GM23338 (cell line): ENCODE measurements at regions not wholly inside any gene's neighbourhood (a gene's known extent, or its start where the extent isn't known, plus 50 kb on each side); places are given as distances from the start of the nearest gene placed in this dataset.

ENCODE experiments used
- ATAC-seq: fragments of 200-7000 bp; cut with Tn5 transposase; 3 replicates; pipeline ENCODE4 v1.9.1; 2020
- DNase-seq: peaks from one replicate; pipeline ENCODE4 v3.0.0-alpha.2; 2015; ENCODE audit warnings: low spot score
- H2AFZ ChIP-seq: fragments of 200-600 bp; sonication (generic); 2 replicates; pipeline ENCODE4 v1.8.0; 2016; ENCODE audit warnings: antibody characterized with exemption, mild to moderate bottlenecking, moderate library complexity
- H3F3A ChIP-seq: fragments of 200-600 bp; sonication (generic); replicated peaks from 2 replicates; pipeline ENCODE4 v1.8.0; 2017; ENCODE audit warnings: antibody characterized with exemption, mixed run types, low read depth
- H3K27ac ChIP-seq: fragments of 200-600 bp; sonication (generic); 2 replicates; pipeline ENCODE4 v1.6.1; 2016; ENCODE audit warnings: low read depth
- H3K27me3 ChIP-seq: fragments of 200-600 bp; sonication (generic); 2 replicates; pipeline ENCODE4 v1.8.0; 2016; ENCODE audit warnings: mild to moderate bottlenecking, mixed run types, moderate library complexity; ENCODE audit not compliant: insufficient read depth
- H3K36me3 ChIP-seq: fragments of 200-600 bp; sonication (generic); 2 replicates; pipeline ENCODE4 v1.8.0; 2016; ENCODE audit warnings: mild to moderate bottlenecking; ENCODE audit not compliant: insufficient read depth
- H3K4me1 ChIP-seq: fragments of 200-600 bp; sonication (generic); 2 replicates; pipeline ENCODE4 v1.8.0; 2016; ENCODE audit warnings: mild to moderate bottlenecking, moderate library complexity; ENCODE audit not compliant: insufficient read depth
- H3K4me2 ChIP-seq: fragments of 200-600 bp; sonication (generic); 2 replicates; pipeline ENCODE4 v1.7.1; 2017; ENCODE audit warnings: mixed run types
- H3K4me3 ChIP-seq: fragments of 200-600 bp; sonication (generic); 2 replicates; pipeline ENCODE4 v1.6.1; 2016; ENCODE audit warnings: mixed run types
- H3K79me2 ChIP-seq: fragments of 200-600 bp; sonication (generic); replicated peaks from 2 replicates; pipeline ENCODE4 v1.8.0; 2017; ENCODE audit warnings: mild to moderate bottlenecking; ENCODE audit not compliant: insufficient read depth
- H3K9me2 ChIP-seq: fragments of 200-600 bp; sonication (generic); 2 replicates; pipeline ENCODE4 v1.8.0; 2017; ENCODE audit not compliant: insufficient read depth
- H4K20me1 ChIP-seq: fragments of 200-600 bp; sonication (generic); replicated peaks from 2 replicates; pipeline ENCODE4 v1.8.0; 2017; ENCODE audit warnings: mild to moderate bottlenecking; ENCODE audit not compliant: insufficient read depth
- H3K27ac Mint-ChIP-seq: 2 replicates; pipeline ENCODE4 v1.8.0; 2020; ENCODE audit warnings: inconsistent platforms, mild to moderate bottlenecking, moderate library complexity, mixed read lengths
- H3K27me3 Mint-ChIP-seq: 3 replicates; pipeline ENCODE4 v1.8.0; 2022; ENCODE audit warnings: low read depth, mild to moderate bottlenecking, moderate library complexity, mixed read lengths, inconsistent platforms; ENCODE audit not compliant: insufficient read depth, poor library complexity
- H3K36me3 Mint-ChIP-seq: 3 replicates; pipeline ENCODE4 v1.8.0; 2021; ENCODE audit warnings: low read depth, mild to moderate bottlenecking, inconsistent platforms, moderate library complexity, mixed read lengths
- H3K4me1 Mint-ChIP-seq: 3 replicates; pipeline ENCODE4 v1.8.0; 2020; ENCODE audit warnings: mild to moderate bottlenecking, inconsistent platforms, mixed read lengths
- H3K4me3 Mint-ChIP-seq: 3 replicates; pipeline ENCODE4 v1.8.0; 2021; ENCODE audit warnings: moderate library complexity, mild to moderate bottlenecking, inconsistent platforms, mixed read lengths
- H3K9me3 Mint-ChIP-seq: 3 replicates; pipeline ENCODE4 v1.8.0; 2020; ENCODE audit warnings: moderate library complexity, mild to moderate bottlenecking, inconsistent platforms, mixed read lengths
- CREB1 ChIP-seq: fragments of 250-450 bp; sonication (Bioruptor Pico); IDR thresholded peaks from 2 replicates; pipeline ENCODE4 v1.5.0; 2020; ENCODE audit warnings: low read depth, mild to moderate bottlenecking, moderate library complexity
- CTCF ChIP-seq, 2 experiments: fragments of 200-600 bp in 1 of 2; sonication (generic) in 1 of 2; conservative IDR thresholded peaks; 2 replicates each; pipeline versions ENCODE4 v1.5.1 to v1.6.1; 2016 to 2017; ENCODE audit warnings: antibody characterized with exemption in 2 of 2, low read depth in 2 of 2, mild to moderate bottlenecking in 2 of 2, moderate library complexity in 1 of 2
- ETS1 ChIP-seq: IDR thresholded peaks from 2 replicates; pipeline ENCODE4 v1.6.1; 2016; ENCODE audit warnings: antibody characterized with exemption
- EZH2 ChIP-seq: fragments of 200-600 bp; sonication (generic); IDR thresholded peaks from one replicate; pipeline ENCODE4 v1.8.0; 2017; ENCODE audit warnings: antibody characterized with exemption, mild to moderate bottlenecking, low read depth; ENCODE audit not compliant: unreplicated experiment
- EZH2phosphoT487 ChIP-seq: fragments of 200-600 bp; sonication (generic); IDR thresholded peaks from one replicate; pipeline ENCODE4 v1.8.1; 2018; ENCODE audit warnings: antibody characterized with exemption; ENCODE audit not compliant: unreplicated experiment
- JUNB ChIP-seq: IDR thresholded peaks from one replicate; pipeline ENCODE4 v1.6.1; 2016; ENCODE audit warnings: antibody characterized with exemption; ENCODE audit not compliant: unreplicated experiment
- NANOG ChIP-seq: IDR thresholded peaks from 2 replicates; pipeline ENCODE4 v1.6.1; 2016; ENCODE audit warnings: antibody characterized with exemption, borderline replicate concordance
- POLR2AphosphoS5 ChIP-seq: IDR thresholded peaks from 2 replicates; pipeline ENCODE4 v1.6.1; 2016; ENCODE audit warnings: antibody characterized with exemption, low read depth
- REST ChIP-seq: IDR thresholded peaks from one replicate; pipeline ENCODE4 v1.6.1; 2018; ENCODE audit warnings: antibody characterized with exemption; ENCODE audit not compliant: unreplicated experiment
- STAT1 ChIP-seq: IDR thresholded peaks from one replicate; pipeline ENCODE4 v1.6.1; 2016; ENCODE audit warnings: antibody characterized with exemption; ENCODE audit not compliant: unreplicated experiment
- ZNF114 ChIP-seq: fragments of 250-450 bp; sonication (Bioruptor Pico); IDR thresholded peaks from 2 replicates; pipeline ENCODE4 v1.5.0; 2020; ENCODE audit warnings: mild to moderate bottlenecking, moderate library complexity
- ZNF331 ChIP-seq: fragments of 250-450 bp; sonication (Bioruptor Pico); IDR thresholded peaks from 2 replicates; pipeline ENCODE4 v1.5.0; 2020; ENCODE audit warnings: low read depth, mild to moderate bottlenecking, moderate library complexity
- ZNF462 ChIP-seq: fragments of 250-450 bp; sonication (Bioruptor Pico); IDR thresholded peaks from 2 replicates; pipeline ENCODE4 v1.5.0; 2020; ENCODE audit warnings: mild to moderate bottlenecking, moderate library complexity

- H3K27ac Mint-ChIP-seq: no peak overlapping the region
- no peaks in the 10 kb centered on the region for H3K36me3 Mint-ChIP-seq
- H3K4me2 ChIP-seq: no peak overlapping the region
- H3K4me3 ChIP-seq: no peak overlapping the region
- peaks cover 5% of the 10 kb centered on the region for H3K9me2 ChIP-seq
- H3K36me3 ChIP-seq: no peaks in the 10 kb centered on the region
- no peaks in the 10 kb centered on the region for H3K27me3 ChIP-seq
- peaks cover 3% of the 10 kb centered on the region for H3K27me3 Mint-ChIP-seq
- H3F3A ChIP-seq: no peaks in the 10 kb centered on the region
- H3K9me3 Mint-ChIP-seq: no peaks in the 10 kb centered on the region
- H3K4me1 Mint-ChIP-seq: no peaks in the 10 kb centered on the region
- ATAC-seq (no peak), DNase-seq (no peak)
- H3K4me3 Mint-ChIP-seq: no peak overlapping the region
- H4K20me1 ChIP-seq: no peaks in the 10 kb centered on the region
- no peak for TF ChIP-seq CREB1 (CRISPR knock-in tag)
- no peak for TF ChIP-seq ETS1
- TF ChIP-seq STAT1: no peak
- TF ChIP-seq ZNF114: no peak
- no peak for TF ChIP-seq ZNF462
- no peak for TF ChIP-seq EZH2phosphoT487
- no peak for TF ChIP-seq POLR2AphosphoS5
- TF ChIP-seq ZNF331: no peak
- TF ChIP-seq CTCF (conservative IDR thresholded peaks at IDR 0.05; ENCODE audit: low read depth in 2 of 2): no peak
- TF ChIP-seq REST: no peak
- no peak for TF ChIP-seq EZH2
- TF ChIP-seq NANOG: no peak
- no peak for TF ChIP-seq JUNB
- no peak overlapping the region for H2AFZ ChIP-seq
- no peaks in the 10 kb centered on the region for H3K4me1 ChIP-seq
- no peak overlapping the region for H3K27ac ChIP-seq
- H3K79me2 ChIP-seq: no peaks in the 10 kb centered on the region
These were observed 783.6 kb upstream of the TBX3 start for GRCh38 chr12:115467531-115467930.
